Gastroesophageal sphincter (tissue), 4 donors: ENCODE measurements at regions not wholly inside any gene's neighbourhood (a gene's known extent, or its start where the extent isn't known, plus 50 kb on each side); places are given as distances from the start of the nearest gene placed in this dataset.

Experiments
- ATAC-seq: fragments of 150-250 bp; one replicate; pipeline ENCODE4 v1.9.1; 2016; ENCODE audit warnings: mild to moderate bottlenecking, moderate library complexity
- H3K27ac ChIP-seq, 4 donors: fragments of 200-600 bp; sonication (generic) in 3 of 4; 1 replicate in 3 of 4; 2 replicates in 1 of 4; pipeline ENCODE4 v1.5.1; 2016 to 2019
- H3K27me3 ChIP-seq: fragments of 200-600 bp; sonication (generic); one replicate; pipeline ENCODE4 v1.5.1; 2019
- H3K36me3 ChIP-seq, 2 donors: fragments of 200-600 bp; sonication (generic); one replicate each; pipeline ENCODE4 v1.5.1; 2019; ENCODE audit warnings: control low read depth in 1 of 2
- H3K4me1 ChIP-seq, 3 donors: fragments of 200-600 bp; sonication (generic); 1 replicate in 2 of 3; 2 replicates in 1 of 3; pipeline ENCODE4 v1.5.1; 2016 to 2019; ENCODE audit warnings: control low read depth in 2 of 3
- H3K4me3 ChIP-seq, 2 donors: fragments of 200-600 bp; sonication (generic); one replicate each; pipeline ENCODE4 v1.5.1; 2019; ENCODE audit warnings: mild to moderate bottlenecking in 1 of 2, moderate library complexity in 1 of 2
- H3K9me3 ChIP-seq, 3 donors: fragments of 200-600 bp; sonication (generic); one replicate each; pipeline ENCODE4 v1.5.1; 2017 to 2019; ENCODE audit warnings: control low read depth in 2 of 3
- EP300 ChIP-seq: sonication (generic); formaldehyde crosslinking; IDR thresholded peaks from one replicate; pipeline ENCODE4 v1.6.1; 2017; ENCODE audit warnings: antibody characterized with exemption, mild to moderate bottlenecking
- POLR2A ChIP-seq, 2 donors: fragments of 450-650 bp; IDR thresholded peaks; one replicate each; pipeline ENCODE4 v1.6.1; 2017; ENCODE audit warnings: antibody characterized with exemption in 2 of 2, mild to moderate bottlenecking in 2 of 2, moderate library complexity in 1 of 2
- POLR2AphosphoS5 ChIP-seq: sonication (generic); formaldehyde crosslinking; IDR thresholded peaks from one replicate; pipeline ENCODE4 v1.6.1; 2017; ENCODE audit warnings: antibody characterized with exemption
- WGBS, 2 donors: methylation state at CpG; one replicate each; pipeline ENCODE4 v1.1.5; 2018; ENCODE audit warnings: low coverage in 1 of 2; 5-methylcytosine and 5-hydroxymethylcytosine counted together
- TF ChIP-seq, protein P1 (sequence below), 4 experiments: fragments of 200-600 bp in 2 of 4; fragments of 450-650 bp in 2 of 4; sonication (generic) in 1 of 4; IDR thresholded peaks; one replicate each; pipeline ENCODE4 v1.5.1; 2017 to 2019; ENCODE audit warnings: antibody characterized with exemption in 4 of 4, mild to moderate bottlenecking in 2 of 4, moderate library complexity in 2 of 4

GRCh38 chr11:11163669-11164333, 189.2 kb downstream of the CSNK2A3 start:
- Histone ChIP-seq H3K27ac (peak overlapping the region in 3 of 4 donors; percentile 63 to 74 (median 67)), H3K9me3 (peaks cover 0 to 7% (median 0%) of the 10 kb centered on the region in 3 donors), H3K4me3 (no peak overlapping the region), H3K27me3 (no peaks in the 10 kb centered on the region), H3K36me3 (no peaks in the 10 kb centered on the region), H3K4me1 (peaks cover 3 to 30% (median 6%) of the 10 kb centered on the region in 3 donors)
- ATAC-seq, result no peak
- WGBS, 2 donors, result 31 to 35% methylated on average over 4 of the region's 4 CpGs
- no peak for TF ChIP-seq POLR2A (IDR thresholded peaks at IDR 0.05)
- TF ChIP-seq EP300, result no peak
- peak; percentile 73 for TF ChIP-seq POLR2AphosphoS5

DNA sequence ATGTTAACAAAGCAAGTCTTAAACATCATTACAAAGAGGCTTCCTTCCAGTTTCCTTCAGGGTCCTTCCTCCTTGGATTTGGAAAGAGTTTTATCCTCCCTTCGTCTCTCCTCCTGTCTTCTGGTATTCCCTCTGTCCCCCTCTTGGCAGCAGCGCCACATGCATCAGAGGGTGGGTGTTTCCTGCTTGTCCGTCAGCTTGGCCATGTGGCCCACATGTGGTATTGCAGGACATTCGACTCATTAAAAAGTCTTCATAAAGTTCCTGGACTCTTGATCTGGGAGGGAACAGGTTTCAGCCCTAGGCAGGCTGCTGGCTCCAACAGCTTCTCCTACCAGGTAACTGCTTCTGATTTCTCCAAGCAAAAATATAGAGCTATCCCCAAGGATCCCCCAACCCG, 189.8 kb downstream of the CSNK2A3 start:
- Histone ChIP-seq H3K4me3 (no peak overlapping the region), H3K9me3 (peaks cover 0 to 7% (median 0%) of the 10 kb centered on the region in 3 donors), H3K36me3 (no peaks in the 10 kb centered on the region), H3K27me3 (no peaks in the 10 kb centered on the region), H3K4me1 (peaks cover 3 to 30% (median 6%) of the 10 kb centered on the region in 3 donors), H3K27ac (peak overlapping the region in 3 of 4 donors; percentile 63 to 74 (median 67))
- ATAC-seq, result no peak
- 42% methylated on average over 5 of the region's 5 CpGs; no CpG with 5 or more reads in 1 of the 2 donors for WGBS, 2 donors
- TF ChIP-seq, protein P1, sequence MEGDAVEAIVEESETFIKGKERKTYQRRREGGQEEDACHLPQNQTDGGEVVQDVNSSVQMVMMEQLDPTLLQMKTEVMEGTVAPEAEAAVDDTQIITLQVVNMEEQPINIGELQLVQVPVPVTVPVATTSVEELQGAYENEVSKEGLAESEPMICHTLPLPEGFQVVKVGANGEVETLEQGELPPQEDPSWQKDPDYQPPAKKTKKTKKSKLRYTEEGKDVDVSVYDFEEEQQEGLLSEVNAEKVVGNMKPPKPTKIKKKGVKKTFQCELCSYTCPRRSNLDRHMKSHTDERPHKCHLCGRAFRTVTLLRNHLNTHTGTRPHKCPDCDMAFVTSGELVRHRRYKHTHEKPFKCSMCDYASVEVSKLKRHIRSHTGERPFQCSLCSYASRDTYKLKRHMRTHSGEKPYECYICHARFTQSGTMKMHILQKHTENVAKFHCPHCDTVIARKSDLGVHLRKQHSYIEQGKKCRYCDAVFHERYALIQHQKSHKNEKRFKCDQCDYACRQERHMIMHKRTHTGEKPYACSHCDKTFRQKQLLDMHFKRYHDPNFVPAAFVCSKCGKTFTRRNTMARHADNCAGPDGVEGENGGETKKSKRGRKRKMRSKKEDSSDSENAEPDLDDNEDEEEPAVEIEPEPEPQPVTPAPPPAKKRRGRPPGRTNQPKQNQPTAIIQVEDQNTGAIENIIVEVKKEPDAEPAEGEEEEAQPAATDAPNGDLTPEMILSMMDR (IDR thresholded peaks at IDR 0.05), result peak in 3 of 4 experiments; percentile 5 to 42 (median 26)
- TF ChIP-seq EP300, result no peak

DNA sequence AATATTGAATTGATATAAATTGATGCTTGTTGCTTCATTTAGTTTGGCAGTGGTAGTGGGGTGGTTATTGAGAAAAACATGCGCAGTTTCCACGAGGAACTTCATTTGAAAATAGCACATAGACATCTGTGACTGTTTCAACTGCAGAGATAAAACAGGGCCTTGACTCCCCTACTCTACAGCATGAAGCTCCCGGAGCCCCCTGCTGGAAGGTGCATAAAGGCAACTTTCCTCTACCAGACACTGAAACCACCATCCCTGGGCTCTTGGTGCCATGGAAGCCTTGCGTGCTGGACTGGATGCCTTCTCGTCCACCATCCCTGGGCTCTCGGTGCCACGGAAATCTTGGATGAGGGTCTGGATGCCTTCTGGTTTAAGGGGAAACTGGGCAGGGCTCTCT, 195.9 kb downstream of the CSNK2A3 start:
- no peaks in the 10 kb centered on the region for H3K36me3 ChIP-seq
- H3K27me3 ChIP-seq, result no peaks in the 10 kb centered on the region
- H3K9me3 ChIP-seq, result peaks cover 0 to 7% (median 0%) of the 10 kb centered on the region in 3 donors
- H3K4me1 ChIP-seq, result no peaks in the 10 kb centered on the region
- no peak for ATAC-seq
- H3K27ac ChIP-seq, result no peak overlapping the region
- no peak overlapping the region for H3K4me3 ChIP-seq
- TF ChIP-seq, protein P1 (IDR thresholded peaks at IDR 0.05), result peak in 2 of 4 experiments; percentile 46 to 58
- no peak for TF ChIP-seq POLR2AphosphoS5
- no peak for TF ChIP-seq POLR2A (IDR thresholded peaks at IDR 0.05)
- no peak for TF ChIP-seq EP300
- WGBS, 2 donors, result 70 to 77% methylated on average over 3 of the region's 7 CpGs

GRCh38 chr11:11155962-11156815, 196.9 kb downstream of the CSNK2A3 start:
- WGBS, 2 donors, result 74 to 84% methylated on average over 6 to 18 of the region's 33 CpGs
- peaks cover 0 to 7% (median 0%) of the 10 kb centered on the region in 3 donors for H3K9me3 ChIP-seq
- no peak for TF ChIP-seq POLR2A (IDR thresholded peaks at IDR 0.05)
- TF ChIP-seq, protein P1 (IDR thresholded peaks at IDR 0.05), result peak in 1 of 4 experiments; percentile 41
- H3K27me3 ChIP-seq, result no peaks in the 10 kb centered on the region
- no peaks in the 10 kb centered on the region for H3K4me1 ChIP-seq
- H3K27ac ChIP-seq, result no peak overlapping the region
- ATAC-seq, result peak; percentile 20
- no peaks in the 10 kb centered on the region for H3K36me3 ChIP-seq
- no peak overlapping the region for H3K4me3 ChIP-seq

DNA sequence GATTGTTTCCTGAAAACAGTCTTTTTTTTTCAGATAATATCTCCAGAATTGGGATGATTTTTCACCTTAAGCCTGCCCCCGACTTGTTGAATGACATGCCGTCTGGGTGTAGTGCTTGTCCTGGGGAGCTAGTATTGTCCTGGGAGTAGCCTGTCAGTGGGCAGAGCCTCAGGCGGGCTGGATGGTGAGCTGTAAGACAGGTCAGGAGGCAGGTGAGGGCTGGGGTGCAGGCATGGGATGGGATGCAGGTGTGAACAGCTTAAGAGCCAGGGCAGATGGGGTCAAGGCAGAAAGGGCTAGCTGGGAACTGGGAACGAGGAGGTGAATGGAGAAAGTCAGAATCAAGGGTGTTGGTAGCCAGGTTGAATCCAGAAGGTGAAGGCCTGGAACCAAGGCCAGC, 200.2 kb downstream of the CSNK2A3 start:
- Histone ChIP-seq H3K27ac (no peak overlapping the region), H3K36me3 (no peaks in the 10 kb centered on the region), H3K27me3 (no peaks in the 10 kb centered on the region), H3K4me3 (no peak overlapping the region), H3K4me1 (peaks cover 4 to 14% (median 12%) of the 10 kb centered on the region in 3 donors), H3K9me3 (no peaks in the 10 kb centered on the region)
- no peak for ATAC-seq
- TF ChIP-seq EP300, result no peak
- TF ChIP-seq, protein P1 (IDR thresholded peaks at IDR 0.05), result no peak
- TF ChIP-seq POLR2AphosphoS5, result no peak
- no peak for TF ChIP-seq POLR2A (IDR thresholded peaks at IDR 0.05)
- WGBS, 2 donors, result 71 to 100% methylated on average over 2 of the region's 4 CpGs
